HPDE6-E6E7 (cell line): ENCODE measurements at regions not wholly inside any gene's neighbourhood (a gene's known extent, or its start where the extent isn't known, plus 50 kb on each side); places are given as distances from the start of the nearest gene placed in this dataset.

Experiments used
- DNase-seq: peaks from one replicate; pipeline ENCODE4 v3.0.0; 2011; ENCODE audit warnings: missing footprints; ENCODE audit errors: extremely low spot score

DNA sequence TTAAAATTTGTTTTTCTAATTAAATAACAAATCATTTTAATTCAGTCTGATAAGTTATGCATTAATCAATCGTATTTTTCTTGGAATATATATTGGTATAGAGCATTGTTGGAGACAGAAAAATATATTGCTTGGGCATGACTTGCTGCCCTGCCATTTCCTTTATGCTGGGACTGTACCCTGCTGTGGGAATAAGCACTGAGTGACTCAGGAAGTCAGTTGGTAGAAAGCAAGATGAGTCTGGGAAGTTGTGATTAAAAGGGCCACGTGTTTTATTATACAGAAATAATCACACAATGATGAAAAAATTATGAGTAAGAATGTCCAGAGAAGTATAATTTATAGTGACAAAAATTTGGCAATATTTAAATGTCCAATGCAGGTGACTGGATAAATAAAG, 139.5 kb downstream of the KIF18A start:
- no peak for DNase-seq

DNA sequence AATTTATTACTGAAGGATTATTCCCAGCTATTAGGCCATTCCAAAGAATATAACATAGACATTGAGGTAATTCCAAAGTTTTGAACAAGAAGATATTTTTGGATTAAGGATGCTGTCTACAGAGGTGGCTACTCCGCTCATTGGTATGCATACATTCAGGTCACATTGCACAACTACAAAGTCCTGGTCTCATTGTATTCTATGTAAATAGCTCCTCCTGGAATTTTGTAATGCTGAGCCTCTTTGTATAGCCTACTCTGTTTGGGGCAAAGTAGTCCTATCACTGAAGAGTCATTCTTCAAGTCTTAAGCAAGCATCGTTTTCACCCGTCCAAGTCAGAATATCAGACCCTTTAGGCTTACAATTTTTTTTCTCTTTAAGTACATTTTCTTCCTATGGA, 142.4 kb downstream of the KIF18A start:
- no peak for DNase-seq

DNA sequence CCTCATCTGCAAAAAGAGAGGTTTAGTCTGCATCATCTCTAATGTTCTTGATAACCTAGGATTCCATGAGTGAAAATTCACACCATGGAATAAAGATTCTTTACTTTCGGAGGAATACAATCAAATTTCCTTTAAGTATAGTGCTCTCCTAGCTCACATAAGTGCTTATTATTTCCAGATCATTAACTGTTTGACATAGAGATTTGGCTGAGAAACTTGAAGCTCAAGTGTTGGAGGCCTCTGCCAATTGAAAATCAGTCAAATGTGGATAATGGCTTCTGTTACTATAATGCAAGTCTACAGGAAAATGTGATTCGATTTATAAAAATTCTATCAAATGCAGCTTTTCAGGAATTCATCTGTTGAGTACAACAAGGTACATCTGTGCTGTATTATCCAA, 144.6 kb downstream of the KIF18A start:
- no peak for DNase-seq

DNA sequence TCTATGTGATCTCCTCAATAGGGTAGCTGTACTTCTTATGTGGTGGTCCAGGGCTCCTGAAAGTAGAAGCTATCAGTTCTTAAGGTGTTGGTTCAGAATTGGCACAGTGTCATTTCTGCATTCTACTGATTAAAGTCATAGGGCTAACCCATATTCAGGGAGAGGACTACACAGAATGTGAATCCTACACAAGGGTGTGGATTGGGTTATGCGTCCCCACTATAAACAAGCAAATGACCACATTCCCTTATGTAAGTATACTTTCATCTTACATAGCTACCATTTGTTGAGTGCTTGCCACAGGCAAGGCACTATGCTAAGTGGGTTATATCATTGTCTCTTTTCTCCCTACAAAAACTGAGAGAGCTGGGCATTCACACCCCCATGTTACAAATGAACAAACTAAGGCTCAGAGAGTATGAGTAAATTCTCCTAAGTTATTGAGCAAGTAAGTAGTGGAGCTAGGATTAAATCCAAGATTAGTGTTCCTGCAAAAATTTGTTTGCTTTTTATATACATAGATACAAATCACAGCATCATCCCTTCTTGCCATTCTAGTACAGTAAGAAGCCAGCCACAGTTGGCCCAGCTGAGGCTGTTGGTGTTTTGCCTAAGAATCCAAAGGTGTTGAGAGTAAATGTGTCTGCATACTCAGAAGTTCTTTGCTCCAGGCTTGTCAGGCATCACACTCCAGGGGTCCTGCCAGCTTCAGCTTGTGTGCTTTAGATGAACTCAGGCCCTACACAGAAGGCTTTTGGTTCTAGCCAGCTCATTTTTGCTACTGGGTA, 157.8 kb downstream of the KIF18A start:
- no peak for DNase-seq

DNA sequence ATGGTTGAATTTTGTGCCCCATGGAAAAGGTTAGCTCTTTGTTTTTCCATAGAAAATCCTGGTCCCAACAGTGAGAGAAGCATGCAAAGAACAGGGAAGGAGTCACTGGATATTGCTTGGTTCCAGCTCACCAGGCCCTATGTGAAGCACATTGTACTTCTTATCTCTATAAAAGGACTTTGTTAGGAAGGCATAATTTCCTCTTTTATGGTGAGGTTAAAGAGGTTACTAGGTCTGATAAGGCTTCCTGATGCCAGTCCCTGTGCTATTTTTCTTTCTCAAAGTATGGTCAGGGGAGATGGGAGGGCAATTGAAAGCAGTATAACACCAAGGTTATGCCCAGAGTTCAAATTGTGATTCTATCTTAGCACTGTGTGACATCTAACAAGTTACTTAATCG, 162.6 kb downstream of the KIF18A start:
- no peak for DNase-seq

DNA sequence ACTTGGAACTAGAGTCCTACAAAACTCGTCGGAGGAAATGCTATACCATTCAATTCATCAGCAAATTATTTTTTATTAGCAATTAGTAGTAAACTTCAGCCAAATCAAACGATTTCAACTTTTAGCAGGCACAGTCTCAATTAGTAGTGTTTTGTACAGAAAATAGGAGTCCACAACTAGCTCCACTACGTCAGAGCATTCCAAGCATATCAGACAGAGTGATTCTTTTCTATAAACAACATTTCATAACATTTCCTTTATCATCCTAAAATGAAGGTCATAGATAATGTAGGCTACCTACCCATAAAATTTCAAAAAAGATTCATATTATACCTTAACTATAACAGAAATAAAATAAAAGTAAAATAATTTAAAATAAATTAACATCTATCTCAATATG, 169.9 kb downstream of the KIF18A start:
- DNase-seq: no peak

DNA sequence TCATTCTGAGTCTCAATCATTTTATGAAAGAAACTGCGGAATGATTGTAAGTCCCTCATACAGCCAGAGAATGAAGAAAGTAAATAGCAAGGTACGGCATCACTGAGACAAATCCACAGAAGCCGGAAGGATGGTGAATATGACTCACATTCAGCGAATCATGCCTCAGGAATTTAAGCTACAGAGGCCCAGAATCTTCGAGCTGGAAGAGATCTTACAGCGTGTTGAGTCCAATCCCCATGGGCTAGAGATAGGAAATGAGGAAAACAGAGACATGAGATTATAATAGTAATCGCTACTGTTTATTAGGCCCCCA, 173.2 kb downstream of the KIF18A start:
- peak; percentile 75 for DNase-seq

DNA sequence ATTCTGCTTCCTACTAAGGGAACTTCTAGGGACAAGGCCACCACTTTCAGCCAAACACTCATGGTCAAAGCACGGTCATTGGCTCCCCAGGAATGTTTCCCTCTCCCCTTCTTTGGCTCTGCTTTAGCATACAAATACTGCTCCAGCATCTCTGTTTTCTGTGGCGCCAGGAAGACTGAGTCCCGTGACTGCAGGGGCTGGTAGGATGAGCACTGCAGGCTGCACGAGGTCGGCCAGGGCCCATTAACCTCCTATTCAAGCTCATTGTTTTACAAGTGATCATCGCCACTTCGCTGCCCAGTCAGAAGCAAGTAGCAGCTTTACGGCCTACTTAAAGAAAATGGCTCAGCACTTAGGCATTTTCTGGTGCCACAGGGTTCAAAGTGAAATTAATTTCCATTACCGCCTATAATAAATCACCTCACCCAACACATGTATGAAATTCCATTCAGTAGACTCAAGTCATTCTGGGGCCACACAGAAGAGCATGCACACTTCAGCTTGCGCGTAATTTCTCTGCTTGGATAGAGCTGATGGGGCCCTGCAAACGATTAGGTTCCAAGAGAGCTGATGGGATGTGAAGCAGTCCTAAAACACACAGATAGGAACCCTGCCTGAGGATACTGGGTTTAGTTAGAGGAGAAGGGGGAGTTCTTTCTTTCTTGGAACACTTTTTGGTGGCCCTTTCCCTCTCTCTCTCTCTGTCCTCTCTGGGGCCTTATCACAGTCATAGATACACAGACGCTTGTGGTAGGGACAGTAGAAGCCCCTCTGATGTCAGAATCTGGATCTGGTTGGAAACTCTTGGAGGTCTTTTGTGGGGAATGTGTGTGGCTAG, 173.7 kb downstream of the KIF18A start:
- DNase-seq: peak; percentile 49

DNA sequence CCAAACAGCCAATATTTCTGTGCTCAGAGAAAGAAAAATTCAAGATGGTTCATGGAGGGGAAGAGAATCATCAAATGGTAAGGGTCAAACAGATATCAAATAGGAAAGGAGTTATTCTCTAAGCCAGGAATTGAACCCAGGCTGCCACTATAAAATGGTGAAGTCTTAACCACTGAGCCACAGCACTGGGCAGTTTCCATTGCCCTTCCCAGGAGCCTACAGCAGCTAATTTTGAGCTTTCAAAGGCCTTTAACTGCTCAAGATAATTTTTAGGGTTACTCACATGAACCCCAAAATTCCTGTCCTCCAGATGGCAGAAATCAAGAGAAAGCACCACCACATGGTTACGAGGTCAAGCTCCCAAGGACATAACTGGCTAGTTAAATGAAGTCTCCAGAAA, 176.2 kb downstream of the KIF18A start:
- no peak for DNase-seq

DNA sequence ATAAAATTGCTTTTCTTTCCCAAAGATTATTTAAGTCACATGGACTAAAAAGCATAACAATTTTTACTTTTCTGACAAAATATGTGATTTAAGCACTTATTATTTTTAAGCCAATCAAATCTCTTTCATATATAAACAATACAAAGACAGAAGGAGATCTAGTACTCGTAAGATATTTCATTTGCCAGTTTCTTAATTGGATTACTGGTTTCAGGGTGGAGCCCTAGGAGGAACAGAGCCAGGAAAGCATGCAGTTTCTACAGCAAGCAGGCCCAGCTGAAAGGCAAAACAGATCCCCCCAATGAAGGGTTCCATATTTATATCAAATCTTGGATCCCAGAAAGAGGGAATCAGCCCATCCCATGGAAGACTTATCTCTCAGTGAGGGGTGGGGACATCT, 177.0 kb downstream of the KIF18A start:
- DNase-seq: no peak

DNA sequence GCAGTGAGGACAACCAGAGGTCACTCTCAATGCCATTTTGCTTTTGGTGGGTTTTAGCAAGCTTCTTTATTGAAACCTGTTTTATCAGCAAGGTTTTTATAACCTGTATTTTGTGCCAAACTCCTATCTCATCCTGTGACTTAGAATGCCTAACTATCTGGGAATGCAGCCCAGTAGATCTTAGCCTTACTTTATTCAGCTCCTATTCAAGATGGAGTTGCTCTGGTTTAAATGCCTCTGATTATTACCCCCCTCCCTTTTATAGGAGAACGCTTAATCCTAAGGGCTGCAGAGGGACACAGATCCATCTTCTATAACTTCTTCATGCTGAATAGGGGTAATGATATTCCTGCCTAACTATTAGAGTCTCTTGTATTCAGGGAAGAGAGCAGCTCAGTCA, 179.1 kb downstream of the KIF18A start:
- no peak for DNase-seq

DNA sequence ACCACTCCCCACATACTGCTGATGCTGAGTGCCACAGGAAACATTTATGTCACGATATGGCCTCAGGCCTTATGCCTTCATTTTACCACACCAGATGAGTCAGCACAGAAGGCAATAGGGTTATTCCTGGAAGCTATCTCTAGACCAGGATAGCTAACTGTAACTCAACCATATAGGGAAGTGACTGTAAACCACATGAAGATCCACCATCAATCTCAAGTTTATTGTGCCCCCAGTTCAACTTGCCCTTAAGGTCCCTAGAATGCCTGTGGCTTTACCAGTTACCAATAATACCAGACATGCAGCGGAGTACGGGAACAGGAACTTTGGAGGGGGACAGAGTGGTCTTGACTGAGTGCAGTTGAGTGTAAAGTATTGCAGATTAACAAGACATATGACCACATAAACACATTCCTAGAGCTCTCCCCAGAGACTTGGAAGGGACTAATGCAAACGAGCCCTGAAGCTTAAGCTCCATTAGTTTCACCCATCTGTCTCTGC, 180.9 kb downstream of the KIF18A start:
- DNase-seq: peak; percentile 47

DNA sequence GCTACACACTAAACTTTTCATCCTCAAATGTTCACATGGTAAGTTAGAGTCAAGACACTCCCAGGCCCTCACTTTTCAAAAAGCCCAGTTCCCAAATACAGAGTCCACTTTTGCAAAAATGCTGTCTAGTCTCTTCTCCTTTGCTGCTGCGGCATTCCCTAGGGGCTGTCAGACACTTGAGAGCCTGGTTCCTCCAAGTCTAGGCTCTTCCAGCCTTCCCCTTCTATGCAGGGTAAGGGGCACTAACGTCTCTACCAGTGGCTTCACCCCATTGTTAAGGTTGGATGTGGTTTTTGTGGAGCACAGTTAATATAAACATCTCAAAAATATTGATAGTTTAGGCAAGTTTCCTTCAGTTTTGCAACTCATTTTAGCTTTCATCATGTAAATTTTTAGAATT, 181.5 kb downstream of the KIF18A start:
- no peak for DNase-seq

DNA sequence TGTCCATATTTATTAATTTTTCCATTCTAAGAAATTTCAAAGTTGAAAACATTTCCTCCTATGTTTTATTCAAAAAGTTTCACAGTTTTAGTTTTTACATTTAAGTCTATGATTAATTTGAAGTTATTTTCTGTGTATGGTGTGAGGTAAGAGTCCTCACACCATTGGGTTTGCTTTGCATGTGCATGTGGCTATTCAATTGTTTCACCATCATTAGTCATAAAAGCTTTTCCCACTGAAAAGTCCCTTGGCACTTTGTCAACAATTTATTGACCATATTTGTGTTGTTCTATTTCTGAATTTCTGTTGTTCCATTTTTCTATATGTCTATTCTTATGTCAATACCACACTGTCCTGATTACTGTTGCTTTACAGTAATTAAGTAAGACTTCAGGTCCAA, 186.5 kb downstream of the KIF18A start:
- DNase-seq: no peak

DNA sequence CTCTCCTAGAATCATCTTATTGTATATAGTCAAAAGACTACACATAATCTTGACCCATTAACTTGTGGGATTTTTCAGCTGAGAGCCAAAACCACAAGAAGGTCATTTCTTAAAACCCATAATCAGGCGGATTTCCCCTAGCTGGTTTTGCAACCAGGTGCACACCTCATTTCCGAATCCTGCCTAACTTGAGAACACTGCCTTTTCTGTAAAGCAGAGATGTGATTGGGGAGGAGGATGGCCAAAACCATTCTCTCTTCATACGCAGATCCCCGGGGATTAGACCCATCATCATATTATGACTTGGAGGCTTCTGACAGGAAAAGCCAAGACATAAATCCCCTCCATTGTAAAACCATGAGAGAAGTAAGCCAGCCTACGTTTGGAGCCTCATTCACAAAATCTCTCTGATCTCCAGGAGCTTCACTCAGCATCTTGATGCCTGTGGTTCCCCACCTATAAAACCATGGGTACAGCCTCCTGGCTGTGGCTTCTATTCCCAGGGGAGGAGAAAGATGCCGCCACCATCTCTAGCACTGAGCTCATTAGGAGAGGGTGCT, 191.3 kb downstream of the KIF18A start:
- no peak for DNase-seq

DNA sequence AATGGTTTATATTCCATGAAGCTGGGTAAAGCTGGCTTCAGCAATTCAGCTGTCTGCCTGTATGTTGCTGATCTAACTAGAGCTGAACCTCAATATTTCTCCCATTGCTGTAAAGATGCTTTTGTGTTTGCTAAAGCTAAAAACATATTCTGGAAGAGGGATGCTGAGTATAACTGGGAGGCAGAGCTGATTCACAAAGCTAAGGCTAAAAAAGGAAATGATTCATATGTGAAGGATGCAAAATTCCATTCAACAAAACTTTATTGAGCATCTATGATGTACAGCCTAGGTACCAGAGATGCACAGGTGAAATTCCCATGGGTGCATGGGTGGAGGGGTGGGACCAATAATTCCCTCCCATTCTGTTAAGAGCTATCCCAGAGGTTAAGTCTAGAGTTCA, 193.9 kb downstream of the KIF18A start:
- no peak for DNase-seq

DNA sequence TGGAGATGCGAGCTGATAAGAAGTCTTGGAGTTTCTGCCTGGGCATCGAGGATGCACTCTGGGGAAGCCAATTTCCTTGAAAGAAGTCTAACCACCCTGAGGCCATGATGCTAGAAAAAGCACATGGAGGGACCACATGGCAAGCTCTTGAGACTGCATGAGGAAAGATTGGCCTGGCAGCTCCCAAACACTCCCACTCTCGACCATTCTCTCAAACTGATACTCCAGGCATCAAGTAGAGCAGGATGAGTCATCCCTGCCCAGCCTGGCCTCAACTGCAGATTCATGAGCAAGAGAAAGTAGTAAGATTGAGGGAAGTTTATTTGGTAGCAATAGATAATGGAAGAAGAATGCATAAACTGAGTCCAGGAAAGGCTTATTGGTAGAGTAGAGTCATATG, 194.3 kb downstream of the KIF18A start:
- DNase-seq: no peak

DNA sequence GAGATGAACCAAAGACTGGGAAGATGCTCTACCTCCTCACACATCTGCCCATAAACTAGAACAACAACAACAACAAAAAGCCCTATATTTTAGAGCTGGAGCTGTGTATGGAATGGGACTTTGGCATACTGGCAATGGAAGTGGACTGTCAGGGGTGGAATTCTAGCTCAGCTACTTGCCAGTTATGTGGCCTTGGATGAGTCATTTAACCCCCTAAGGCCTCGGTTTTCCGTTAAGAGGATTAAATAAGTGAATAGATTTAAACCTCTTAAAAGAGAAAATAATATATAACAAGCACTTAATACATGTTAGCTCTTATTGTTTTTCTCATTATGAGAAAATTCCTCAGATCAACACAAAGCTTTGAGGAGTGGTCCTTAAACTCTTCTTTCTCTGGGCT, 195.0 kb downstream of the KIF18A start:
- DNase-seq: no peak

DNA sequence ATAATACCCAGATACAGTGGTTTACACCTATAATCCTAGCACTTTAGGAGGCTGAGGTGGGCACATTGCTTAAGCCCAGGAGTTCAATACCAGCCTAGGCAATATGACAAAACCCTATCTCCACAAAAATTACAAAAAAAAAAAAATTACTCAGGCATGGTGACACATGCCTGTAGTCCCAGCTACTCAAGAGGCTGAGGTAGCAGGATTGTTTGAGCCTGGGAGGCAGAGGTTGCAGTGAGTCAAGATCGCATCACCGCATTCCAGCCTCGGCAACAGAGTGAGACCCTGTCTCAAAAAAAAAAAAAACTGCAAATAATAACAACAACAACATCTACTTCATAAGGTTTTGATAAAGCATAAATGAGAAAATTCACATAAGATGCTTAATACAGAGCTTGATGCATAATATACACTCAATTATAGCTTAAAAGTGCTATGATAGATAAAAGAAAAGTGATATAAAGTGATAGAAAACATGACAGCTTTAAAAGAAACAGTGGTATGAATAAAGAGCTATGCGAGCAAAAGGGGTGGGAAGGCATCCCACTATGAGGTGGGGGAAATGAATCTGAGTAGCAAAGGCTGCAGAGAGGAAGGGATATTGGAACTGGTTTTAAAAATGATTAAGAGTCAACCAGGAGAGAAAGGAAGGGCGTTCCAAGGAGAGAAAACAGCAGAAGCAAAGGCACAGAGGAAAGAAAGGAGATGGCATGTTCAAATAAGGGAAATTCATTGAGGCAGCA, 197.6 kb downstream of the KIF18A start:
- no peak for DNase-seq

DNA sequence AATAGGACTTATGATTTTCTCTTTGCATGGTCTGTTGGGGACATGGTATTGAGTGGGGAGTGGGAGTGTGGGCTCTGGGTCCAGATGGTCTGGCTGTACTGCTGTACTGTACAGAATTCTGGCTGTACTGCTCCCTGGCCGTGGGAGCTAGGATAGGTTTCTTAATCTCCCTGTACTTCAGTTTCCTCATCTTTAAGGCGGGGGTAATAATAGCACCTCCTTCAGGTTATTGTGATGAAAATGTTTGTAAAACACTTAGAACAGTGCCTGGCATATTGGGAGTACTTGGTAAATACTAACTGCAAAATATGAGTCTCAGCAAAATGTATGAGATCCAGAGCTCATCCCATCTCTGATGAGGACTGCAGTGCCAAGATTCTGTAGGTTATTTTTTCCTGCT, 198.6 kb downstream of the KIF18A start:
- DNase-seq: no peak

DNA sequence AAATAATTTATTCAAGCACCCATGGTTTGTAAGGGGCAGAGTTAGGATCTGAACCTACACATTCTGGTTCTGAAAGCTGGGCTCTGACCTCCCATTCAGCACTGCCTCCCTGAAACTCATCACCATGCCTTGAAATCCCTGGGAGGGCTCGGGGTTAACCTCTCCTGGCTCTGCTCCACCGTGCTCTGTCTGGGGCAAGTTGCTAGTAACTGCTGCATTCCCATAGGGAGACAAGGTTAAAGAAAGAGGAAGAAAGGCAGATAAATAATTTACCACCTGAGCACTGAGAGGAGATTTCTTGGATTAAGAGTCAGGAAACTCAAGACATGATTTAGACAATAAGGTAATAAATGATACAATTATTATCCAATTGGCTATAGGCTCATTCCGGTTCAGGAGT, 199.3 kb downstream of the KIF18A start:
- DNase-seq: no peak

DNA sequence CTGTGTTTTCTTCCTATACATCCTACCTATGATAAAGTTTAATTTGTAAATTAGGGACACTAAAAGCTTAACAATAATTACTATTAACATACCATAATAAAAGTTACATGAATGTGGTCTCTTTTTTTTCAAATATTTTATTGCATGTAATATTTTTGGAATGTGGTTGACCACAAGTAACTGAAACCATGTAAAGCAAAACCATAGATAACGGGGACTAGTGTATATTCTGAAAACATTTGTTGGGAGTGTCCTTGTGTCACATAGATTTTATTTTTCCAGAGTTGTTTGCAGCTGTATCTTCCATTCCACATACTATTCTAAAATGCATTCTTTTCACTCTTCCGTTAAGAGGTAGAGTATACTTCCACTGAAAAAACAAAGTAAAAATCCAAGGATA, 200.4 kb downstream of the KIF18A start:
- DNase-seq: no peak
